Sigmoid colon (tissue), 6 donors: ENCODE measurements at regions not wholly inside any gene's neighbourhood (a gene's known extent, or its start where the extent isn't known, plus 50 kb on each side); places are given as distances from the start of the nearest gene placed in this dataset.

Experiments used
- DNase-seq: peaks from one replicate; pipeline ENCODE4 v3.0.0-alpha.2; 2019
- H3K27ac ChIP-seq, 4 donors: fragments of 200-600 bp; sonication (generic); one replicate each; pipeline ENCODE4 v1.5.1; 2016 to 2019; ENCODE audit warnings: mild to moderate bottlenecking in 1 of 4
- H3K27me3 ChIP-seq, 3 donors: fragments of 200-600 bp; sonication (generic); one replicate each; pipeline ENCODE4 v1.5.1; 2019; ENCODE audit warnings: mild to moderate bottlenecking in 1 of 3
- H3K36me3 ChIP-seq, 4 donors: fragments of 200-600 bp; sonication (generic); one replicate each; pipeline ENCODE4 v1.5.1; 2016 to 2019
- H3K4me1 ChIP-seq, 4 donors: fragments of 200-600 bp; sonication (generic); one replicate each; pipeline ENCODE4 v1.5.1; 2017 to 2019
- H3K4me3 ChIP-seq, 4 donors: fragments of 200-600 bp; sonication (generic); one replicate each; pipeline ENCODE4 v1.5.1; 2017 to 2019; ENCODE audit warnings: mild to moderate bottlenecking in 2 of 4, moderate library complexity in 1 of 4
- H3K9me3 ChIP-seq, 4 donors: fragments of 200-600 bp in 3 of 4; sonication (generic) in 3 of 4; one replicate each; pipeline versions ENCODE4 v1.5.1 to v1.6.1; 2013 to 2019
- CTCF ChIP-seq, 4 experiments: fragments of 450-650 bp in 3 of 4; fragments of 200-600 bp in 1 of 4; IDR thresholded peaks; one replicate each; pipeline ENCODE4 v1.5.1; 2016 to 2019; ENCODE audit warnings: antibody characterized with exemption in 4 of 4, mild to moderate bottlenecking in 3 of 4, moderate library complexity in 2 of 4
- EP300 ChIP-seq, 4 donors: sonication (generic); formaldehyde crosslinking; IDR thresholded peaks; one replicate each; pipeline ENCODE4 v1.6.1; 2017; ENCODE audit warnings: antibody characterized with exemption in 4 of 4
- POLR2A ChIP-seq, 2 donors: fragments of 450-650 bp; IDR thresholded peaks; one replicate each; pipeline ENCODE4 v1.6.1; 2016; ENCODE audit warnings: antibody characterized with exemption in 2 of 2, mild to moderate bottlenecking in 2 of 2, moderate library complexity in 2 of 2
- POLR2AphosphoS5 ChIP-seq, 4 donors: sonication (generic); formaldehyde crosslinking; IDR thresholded peaks; one replicate each; pipeline ENCODE4 v1.6.1; 2017; ENCODE audit warnings: antibody characterized with exemption in 4 of 4
- WGBS, 2 donors: extraction: QIAGEN DNeasy Blood & Tissue Kit; methylation state at CpG; one replicate each; pipeline ENCODE4 v1.1.7; 2013; 5-methylcytosine and 5-hydroxymethylcytosine counted together
- intact Hi-C: fragments of 100-400 bp; cut with DNase I; formaldehyde crosslinking; loops from one replicate; pipeline ENCODE4 v1.15.1; 2023
- donor health status: healthy with polysubstance abuse.
- donor health status: healthy.

- 74 to 81% methylated on average over 2 of the region's 2 CpGs for WGBS, 2 donors
- Histone ChIP-seq H3K36me3 (no peaks in the 10 kb centered on the region), H3K4me3 (no peak overlapping the region), H3K4me1 (peaks cover 0 to 7% (median 2%) of the 10 kb centered on the region in 4 donors), H3K27me3 (no peaks in the 10 kb centered on the region), H3K9me3 (no peaks in the 10 kb centered on the region), H3K27ac (no peak overlapping the region)
- DNase-seq: no peak
- TF ChIP-seq CTCF (IDR thresholded peaks at IDR 0.05) (no peak), POLR2AphosphoS5 (IDR thresholded peaks at IDR 0.05) (no peak), POLR2A (IDR thresholded peaks at IDR 0.05) (no peak), EP300 (IDR thresholded peaks at IDR 0.05) (no peak)
- intact Hi-C loops: no loop called here
Observed at GRCh38 chr3:80187981-80188380, 420.2 kb upstream of the ROBO1 start.

- H3K27ac ChIP-seq: no peak overlapping the region
- 63 to 69% methylated on average over 3 of the region's 3 CpGs for WGBS, 2 donors
- TF ChIP-seq CTCF (IDR thresholded peaks at IDR 0.05) (no peak), POLR2AphosphoS5 (IDR thresholded peaks at IDR 0.05) (no peak), POLR2A (IDR thresholded peaks at IDR 0.05) (no peak), EP300 (IDR thresholded peaks at IDR 0.05) (no peak)
- intact Hi-C loops: no loop called here
- H3K4me3 ChIP-seq: no peak overlapping the region
- H3K9me3 ChIP-seq: no peaks in the 10 kb centered on the region
- no peaks in the 10 kb centered on the region for H3K27me3 ChIP-seq
- H3K36me3 ChIP-seq: no peaks in the 10 kb centered on the region
- no peaks in the 10 kb centered on the region for H3K4me1 ChIP-seq
- no peak for DNase-seq
Observed at GRCh38 chr3:80159990-80160506, 392.2 kb upstream of the ROBO1 start.

GRCh38 chr3:80158332-80158731 lies 390.5 kb upstream of the ROBO1 start:
- no peaks in the 10 kb centered on the region for H3K9me3 ChIP-seq
- no peaks in the 10 kb centered on the region for H3K27me3 ChIP-seq
- no peak overlapping the region for H3K4me3 ChIP-seq
- 80 to 84% methylated on average over 3 of the region's 3 CpGs for WGBS, 2 donors
- no peaks in the 10 kb centered on the region for H3K4me1 ChIP-seq
- TF ChIP-seq POLR2A (IDR thresholded peaks at IDR 0.05) (no peak), CTCF (IDR thresholded peaks at IDR 0.05) (no peak), POLR2AphosphoS5 (IDR thresholded peaks at IDR 0.05) (no peak), EP300 (IDR thresholded peaks at IDR 0.05) (no peak)
- no peaks in the 10 kb centered on the region for H3K36me3 ChIP-seq
- intact Hi-C loops: no loop called here
- no peak for DNase-seq
- no peak overlapping the region for H3K27ac ChIP-seq

- intact Hi-C loops: no loop called here
- Histone ChIP-seq H3K4me3 (no peak overlapping the region), H3K4me1 (no peaks in the 10 kb centered on the region), H3K36me3 (no peaks in the 10 kb centered on the region), H3K9me3 (no peaks in the 10 kb centered on the region), H3K27me3 (no peaks in the 10 kb centered on the region), H3K27ac (no peak overlapping the region)
- WGBS, 2 donors: 76 to 86% methylated on average over 2 of the region's 2 CpGs
- DNase-seq: no peak
- TF ChIP-seq CTCF (IDR thresholded peaks at IDR 0.05) (no peak), POLR2AphosphoS5 (IDR thresholded peaks at IDR 0.05) (no peak)
Observed at GRCh38 chr3:80157546-80157945, 389.7 kb upstream of the ROBO1 start.

- no peaks in the 10 kb centered on the region for H3K9me3 ChIP-seq
- intact Hi-C loops: no loop called here
- 58 to 71% methylated on average over 3 of the region's 3 CpGs for WGBS, 2 donors
Observed at GRCh38 chr3:80152692-80153091, 384.9 kb upstream of the ROBO1 start.

More at GRCh38 chr3:80152692-80153091, 384.9 kb upstream of the ROBO1 start:
- Histone ChIP-seq H3K36me3 (no peaks in the 10 kb centered on the region), H3K4me3 (no peak overlapping the region), H3K27ac (no peak overlapping the region), H3K4me1 (no peaks in the 10 kb centered on the region), H3K27me3 (no peaks in the 10 kb centered on the region)
- DNase-seq: no peak
- no peak for TF ChIP-seq EP300 (IDR thresholded peaks at IDR 0.05)
- TF ChIP-seq CTCF (IDR thresholded peaks at IDR 0.05): no peak
- no peak for TF ChIP-seq POLR2A (IDR thresholded peaks at IDR 0.05)
- no peak for TF ChIP-seq POLR2AphosphoS5 (IDR thresholded peaks at IDR 0.05)
